HG02870 (cell line): ENCODE measurements at regions not wholly inside any gene's neighbourhood (a gene's known extent, or its start where the extent isn't known, plus 50 kb on each side); places are given as distances from the start of the nearest gene placed in this dataset.

Experiments used
- ATAC-seq: cut with Tn5 transposase; IDR thresholded peaks from one replicate; pipeline ENCODE4 v1.9.1; 2021; ENCODE audit warnings: mild to moderate bottlenecking, moderate library complexity; ENCODE audit not compliant: unreplicated experiment

DNA sequence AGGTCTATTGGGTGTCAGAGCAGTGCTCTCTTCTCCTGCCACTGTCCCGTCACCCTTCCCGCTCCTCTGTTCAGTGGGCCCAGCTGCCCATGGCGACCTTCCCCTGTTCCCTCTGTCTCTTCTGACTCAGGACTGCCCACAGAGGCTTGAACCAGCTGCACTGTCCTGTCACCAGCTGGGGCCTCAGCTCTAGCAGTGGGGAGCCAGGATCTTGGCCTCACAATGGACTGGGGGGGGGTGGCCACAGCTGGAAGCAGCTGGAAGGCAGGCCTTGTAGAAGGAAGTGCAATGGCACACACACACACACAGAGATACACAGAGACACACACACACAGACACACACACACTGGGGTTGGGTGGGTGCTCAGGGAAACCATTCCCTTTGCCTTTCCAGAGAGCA is 114.0 kb upstream of the PJA1 start:
- no peak for ATAC-seq

DNA sequence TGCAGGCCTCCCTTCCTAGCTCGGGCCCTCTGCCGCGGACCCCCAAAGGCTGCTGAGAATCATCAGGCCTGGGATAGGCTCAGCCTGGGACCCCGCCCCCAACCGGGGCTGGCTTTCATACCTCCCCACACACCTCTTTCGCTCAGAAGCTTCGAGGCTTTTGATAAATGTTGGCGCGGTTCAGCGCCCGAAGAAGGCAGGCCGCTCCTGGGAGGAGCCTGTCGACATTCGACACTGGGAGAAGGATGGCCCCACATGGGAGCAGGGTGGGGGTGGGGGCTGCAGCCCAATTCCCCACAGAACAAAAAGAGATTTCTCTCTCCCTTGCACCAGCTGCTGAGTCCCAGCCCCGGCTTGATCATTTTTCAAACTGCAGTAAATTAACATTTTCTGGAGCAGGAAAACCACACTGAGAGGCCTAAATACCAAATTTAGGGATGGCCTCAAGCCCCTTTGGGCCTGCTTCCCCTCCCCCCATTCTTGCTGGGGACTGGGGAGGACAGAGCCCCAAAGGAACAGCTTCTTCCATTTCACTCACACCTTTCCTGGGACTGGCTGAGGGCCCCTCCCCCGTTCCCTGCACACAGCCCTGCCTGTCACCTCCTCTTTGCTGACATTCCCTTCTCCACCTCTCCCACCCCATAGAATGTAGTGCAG is 112.9 kb upstream of the PJA1 start:
- no peak for ATAC-seq

DNA sequence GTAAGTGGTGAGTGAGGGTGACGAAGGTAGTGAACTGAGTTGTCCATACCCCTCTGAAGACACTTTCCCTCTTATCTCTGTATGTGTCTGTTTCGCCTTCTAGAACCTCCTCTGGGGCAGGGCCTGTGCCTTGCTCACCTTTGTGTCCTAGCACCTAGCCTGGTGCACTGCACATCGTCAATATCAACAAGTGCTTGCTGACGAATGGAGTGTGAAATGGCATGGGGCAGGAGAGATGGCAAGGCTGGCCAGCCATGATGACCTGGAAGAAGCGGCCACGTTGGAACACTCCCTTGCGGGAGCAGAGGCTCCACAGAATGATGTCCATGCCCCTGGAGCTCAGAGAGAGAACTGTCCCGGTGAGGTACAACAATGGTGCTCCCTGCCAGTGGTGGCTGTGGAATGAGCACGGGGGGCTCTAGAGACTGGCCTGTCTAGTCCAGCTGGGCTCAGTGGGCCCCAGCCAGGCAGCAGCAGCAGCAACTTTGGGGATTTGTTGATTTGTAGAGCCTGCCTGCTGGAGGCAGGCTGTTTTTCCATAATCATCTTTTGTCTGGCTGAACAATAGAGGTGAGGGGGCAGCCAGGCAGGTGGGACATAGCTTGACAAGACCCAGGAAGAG is 112.2 kb upstream of the PJA1 start:
- ATAC-seq, result no peak

DNA sequence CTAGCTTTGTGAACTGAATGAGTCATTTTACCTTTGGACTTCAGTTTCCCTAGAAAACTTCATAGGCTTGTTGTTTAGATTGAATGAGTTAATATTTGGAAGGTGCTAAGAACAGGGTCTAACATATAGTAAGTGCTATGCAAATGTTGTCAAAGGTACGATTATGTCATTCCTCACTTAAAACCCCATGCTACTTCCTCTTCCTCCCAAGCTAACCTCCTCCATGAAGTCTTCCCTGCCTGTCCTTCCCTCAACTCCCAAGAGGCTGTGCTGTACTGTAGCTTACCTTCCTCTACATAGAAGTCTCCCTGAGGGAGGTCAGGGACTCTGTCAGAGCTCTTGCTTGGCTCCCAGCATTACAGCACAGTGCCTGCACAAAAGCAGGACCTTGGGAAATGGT is 103.4 kb upstream of the PJA1 start:
- no peak for ATAC-seq

DNA sequence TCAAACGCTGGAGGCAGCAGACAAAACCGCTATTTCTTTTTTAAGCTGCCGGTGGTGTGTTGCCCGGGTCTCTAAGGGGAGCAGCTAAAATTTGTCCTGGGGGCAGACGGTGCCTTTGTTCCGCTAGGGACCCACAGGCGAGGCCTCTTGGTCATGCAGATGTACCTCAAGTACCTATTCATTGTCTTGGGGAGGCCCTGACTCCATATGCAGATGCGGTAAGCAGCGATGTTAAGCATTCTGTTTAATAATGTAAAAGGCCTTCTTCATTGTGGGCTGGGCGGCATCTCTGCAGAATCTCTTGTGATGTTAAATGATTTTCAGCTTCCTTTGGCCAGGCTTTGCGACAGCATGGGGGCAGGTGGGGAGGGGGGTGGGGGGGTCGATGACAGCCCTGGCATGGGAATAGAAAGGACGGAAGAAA is 98.9 kb upstream of the PJA1 start:
- ATAC-seq, result no peak

DNA sequence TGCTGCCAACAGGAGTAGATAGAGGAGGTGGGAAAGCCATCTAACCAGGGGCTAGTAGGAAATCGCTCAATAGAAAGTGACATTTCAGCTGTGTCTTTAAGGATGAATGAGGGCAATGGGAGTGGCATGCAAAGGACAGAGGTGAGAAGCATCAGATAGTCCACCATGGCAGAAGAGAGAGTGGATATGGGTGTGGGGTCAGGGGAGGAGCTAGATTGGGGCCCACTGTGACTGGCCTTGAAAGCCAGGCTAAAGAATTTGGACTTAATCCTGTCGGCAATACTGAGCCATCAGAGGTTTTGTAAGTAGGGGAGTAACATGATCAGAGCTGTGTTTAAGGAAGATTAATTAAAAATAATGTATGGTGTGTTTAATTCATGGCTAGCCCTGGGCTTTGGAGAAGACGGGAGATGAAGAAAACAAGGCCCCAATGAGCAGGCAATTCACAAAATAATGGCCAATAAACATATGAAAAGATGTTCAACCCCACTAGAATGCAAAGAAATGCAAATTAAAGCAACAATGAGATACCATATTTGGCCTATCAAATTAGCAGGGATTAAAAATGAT is 98.1 kb upstream of the PJA1 start:
- no peak for ATAC-seq

DNA sequence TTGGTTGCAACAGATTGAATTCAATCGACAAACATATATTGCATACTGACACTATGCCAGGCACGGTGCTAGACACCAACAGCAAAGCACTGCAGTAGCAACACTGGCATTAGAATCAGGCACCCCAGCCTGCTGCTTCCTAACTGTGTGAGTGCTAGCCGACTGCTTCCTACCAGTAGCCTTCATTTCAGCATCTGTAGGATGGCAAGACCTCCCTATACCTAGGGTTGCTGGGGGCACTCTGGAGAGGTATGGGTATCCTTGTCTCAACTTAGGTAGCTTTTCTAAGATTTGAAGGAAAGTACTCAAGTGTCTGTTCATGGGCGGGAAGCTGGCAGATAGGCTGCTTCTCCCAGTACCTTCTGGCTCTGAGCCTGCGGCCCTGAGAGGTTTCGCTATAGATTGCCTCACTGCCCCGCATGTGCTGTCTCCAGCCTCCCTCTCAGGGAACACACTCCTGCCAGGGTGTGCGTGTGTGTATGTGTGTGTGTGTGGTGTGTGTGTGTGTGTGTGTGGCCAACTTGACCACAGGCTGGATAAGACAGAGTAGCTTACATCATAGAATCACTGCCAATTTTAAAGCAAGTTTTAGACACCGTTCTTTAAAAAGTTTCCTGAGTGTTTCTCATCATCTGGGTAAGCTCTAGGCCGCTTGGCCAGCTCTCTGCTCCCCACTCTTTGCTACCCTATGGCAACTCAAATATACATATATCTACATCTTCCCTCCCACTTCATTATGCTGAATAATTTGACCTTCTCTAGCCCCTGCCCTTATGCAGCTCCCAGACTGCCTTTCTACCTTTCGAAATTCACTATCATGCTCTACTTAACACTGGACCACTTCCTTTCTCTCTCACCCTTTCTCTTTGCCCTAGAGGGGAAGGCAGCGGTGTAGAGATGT is 97.0 kb upstream of the PJA1 start:
- ATAC-seq, result no peak

DNA sequence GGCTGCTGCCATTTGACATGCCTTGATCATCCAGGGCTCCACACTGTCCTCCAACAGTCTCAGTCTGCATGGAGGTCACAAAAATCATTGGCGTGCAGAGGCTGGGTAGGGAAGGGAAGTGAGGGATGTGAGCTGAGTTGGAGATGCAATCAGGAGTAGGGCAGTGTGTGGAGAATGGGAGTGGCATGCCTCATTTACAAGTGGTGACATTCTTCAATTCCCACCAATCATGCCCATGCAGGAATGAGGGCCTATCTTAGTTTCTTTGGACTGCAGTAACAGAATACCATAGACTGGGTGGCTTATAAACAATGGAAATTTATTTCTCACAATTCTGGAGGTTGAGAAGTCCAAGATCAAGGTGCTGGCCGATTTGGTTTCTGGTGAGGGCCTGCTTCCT is 94.9 kb upstream of the PJA1 start:
- ATAC-seq, result no peak

DNA sequence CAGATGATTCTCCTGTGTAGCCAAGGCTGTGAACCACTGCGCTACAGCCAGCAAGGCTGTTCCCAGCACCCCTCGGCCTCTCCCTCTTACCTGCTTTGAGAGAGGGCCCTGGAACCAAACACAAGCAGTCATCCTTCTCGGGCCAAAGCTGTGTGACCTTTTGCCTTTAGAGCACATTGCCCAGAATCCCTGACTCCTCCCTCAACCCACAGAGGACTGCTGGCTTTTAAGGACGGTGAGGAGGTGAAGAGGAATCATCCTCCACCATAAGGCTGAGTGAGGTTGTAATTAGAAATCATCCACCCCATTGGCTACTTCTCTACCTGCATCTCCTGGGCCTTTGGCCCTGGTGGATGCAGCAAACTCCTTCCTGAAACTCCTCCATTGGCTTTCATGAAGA is 93.6 kb upstream of the PJA1 start:
- ATAC-seq, result no peak

DNA sequence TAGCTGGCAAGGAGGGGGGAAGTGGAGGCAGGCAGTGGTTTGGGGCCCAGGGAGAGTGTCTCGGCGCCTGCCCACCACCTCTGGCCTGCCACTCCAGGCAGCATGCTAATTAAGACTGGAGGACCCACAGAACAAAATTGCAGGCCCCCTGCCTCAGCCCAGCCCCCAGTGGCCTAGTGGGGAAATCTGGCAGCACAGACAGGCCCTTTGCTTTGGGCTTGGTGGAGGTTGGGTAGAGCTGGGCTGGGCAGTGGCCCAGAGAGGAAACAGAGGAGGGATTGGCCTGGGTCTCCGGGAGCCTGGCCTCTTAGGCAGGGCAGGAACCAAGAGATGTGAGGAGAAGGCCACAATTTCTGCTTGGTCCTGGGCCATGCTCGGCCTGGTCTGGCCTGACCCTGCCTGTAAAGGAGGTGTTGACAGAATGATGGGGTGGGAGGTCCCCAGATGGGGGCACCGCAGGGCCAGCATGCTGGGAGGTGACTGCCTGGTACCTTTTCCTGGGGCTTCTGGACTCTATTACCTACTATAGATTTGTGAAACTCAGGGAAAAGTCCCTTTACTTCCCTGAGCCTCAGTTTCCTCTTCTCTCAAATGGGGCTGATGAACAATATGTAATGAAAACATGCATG is 92.4 kb upstream of the PJA1 start:
- no peak for ATAC-seq

DNA sequence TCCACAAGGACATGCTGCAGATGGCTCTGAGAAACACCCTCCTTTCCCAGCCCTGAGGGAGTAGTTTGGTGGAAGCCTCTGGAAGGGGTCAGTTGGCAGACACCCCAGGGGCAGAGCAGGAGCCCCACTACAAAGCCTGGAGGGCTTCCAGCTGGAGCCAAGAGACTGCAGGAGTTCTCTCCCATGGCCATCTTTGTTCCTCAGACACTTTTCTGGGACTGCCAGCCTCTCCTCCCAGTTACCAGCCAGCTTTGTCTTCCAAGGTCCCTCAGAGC is 91.0 kb upstream of the PJA1 start:
- ATAC-seq, result no peak

DNA sequence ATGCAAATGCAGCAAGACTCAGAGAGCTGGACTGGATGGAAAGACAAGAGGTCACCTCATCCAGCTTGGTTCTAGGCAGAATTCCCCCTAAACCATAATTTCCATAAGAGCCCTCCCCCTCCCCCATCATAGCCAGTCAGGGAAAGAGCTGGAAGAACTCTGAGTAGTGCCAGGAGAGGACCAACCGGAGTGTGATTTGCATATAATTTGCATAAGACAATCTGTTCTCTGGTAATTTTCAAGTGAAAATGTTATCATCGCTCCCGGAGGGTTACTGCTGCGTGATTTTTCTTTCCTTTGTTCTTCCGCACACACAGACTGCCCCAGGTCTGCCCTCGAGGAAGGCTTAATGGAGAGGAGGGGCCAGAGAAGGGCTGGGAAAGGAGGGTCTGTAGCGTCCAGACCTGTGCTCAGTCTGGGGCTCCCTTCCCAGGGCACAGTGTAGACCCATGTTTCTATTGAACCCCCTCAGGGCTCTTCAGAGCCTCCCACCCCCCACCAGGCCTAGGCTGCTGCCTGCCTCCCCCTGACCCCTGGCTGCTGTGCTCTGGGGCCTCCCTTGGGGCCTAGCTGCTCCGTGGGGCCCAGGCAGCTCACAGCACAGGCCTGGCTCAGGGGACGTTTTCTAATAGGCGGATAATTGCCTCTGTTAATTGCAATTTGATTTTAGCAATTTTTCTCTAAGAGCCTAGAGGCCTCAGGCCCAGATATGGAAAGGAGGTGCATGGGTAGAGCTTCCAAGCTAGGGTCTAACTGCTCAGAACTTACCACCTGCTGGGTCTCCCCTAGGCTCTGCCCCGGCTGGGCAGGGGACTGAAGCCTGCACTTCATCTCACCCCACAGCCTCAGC is 90.4 kb upstream of the PJA1 start:
- ATAC-seq, result no peak

DNA sequence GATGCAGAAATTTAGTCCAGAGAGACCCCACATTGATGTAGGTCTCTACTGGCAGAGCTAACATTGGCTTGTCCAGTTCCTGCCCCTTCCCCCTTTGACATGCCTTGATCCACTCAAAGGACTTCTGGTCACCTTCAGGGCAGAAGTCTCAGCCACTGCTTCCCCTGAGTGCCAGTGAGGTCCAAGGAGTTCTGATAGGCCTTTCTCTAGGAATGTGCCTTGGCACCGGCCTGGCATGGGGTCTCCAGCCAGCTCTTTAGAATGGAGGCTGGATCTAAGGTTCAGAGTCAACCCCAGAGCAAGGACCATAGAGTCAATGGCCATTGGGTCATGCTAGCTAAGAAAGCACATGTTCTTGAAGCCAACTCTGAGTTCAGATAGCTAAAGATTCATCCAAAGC is 88.6 kb upstream of the PJA1 start:
- ATAC-seq, result no peak

DNA sequence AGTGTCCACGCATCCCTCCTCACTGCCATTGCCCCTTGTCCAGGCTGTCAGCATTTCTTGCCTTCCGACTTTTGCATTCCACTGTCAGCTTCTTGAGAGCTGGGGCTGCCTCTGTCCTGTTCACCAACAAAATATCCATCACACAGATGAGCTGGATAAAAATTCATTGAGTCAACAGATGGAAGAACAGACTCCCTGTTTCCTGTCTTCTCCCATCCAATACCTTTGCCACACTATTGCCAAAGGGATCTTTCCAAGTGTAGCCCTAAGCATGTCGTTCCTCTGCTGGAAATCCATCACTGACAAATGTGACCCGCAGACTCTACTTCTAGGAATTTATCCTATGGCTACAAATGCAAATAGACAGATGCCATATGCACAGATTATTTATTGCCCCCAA is 78.0 kb upstream of the PJA1 start:
- no peak for ATAC-seq

DNA sequence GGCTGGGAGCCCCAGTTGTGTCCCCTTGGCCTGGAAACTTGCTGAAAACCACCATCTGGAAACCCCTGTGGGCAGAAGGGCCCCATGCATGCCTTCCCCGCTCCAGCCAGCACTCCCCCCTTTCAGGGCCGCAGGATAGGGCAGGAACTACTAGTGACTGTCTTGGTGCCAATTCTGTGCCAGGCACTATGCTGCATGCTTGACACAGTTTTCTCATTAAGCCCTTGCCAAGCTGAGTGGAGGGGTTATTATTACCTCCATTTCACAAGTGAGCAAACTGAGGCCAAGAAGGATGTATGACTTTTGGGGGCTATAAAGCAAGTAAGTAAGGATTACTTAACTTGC is 73.6 kb upstream of the PJA1 start:
- no peak for ATAC-seq

DNA sequence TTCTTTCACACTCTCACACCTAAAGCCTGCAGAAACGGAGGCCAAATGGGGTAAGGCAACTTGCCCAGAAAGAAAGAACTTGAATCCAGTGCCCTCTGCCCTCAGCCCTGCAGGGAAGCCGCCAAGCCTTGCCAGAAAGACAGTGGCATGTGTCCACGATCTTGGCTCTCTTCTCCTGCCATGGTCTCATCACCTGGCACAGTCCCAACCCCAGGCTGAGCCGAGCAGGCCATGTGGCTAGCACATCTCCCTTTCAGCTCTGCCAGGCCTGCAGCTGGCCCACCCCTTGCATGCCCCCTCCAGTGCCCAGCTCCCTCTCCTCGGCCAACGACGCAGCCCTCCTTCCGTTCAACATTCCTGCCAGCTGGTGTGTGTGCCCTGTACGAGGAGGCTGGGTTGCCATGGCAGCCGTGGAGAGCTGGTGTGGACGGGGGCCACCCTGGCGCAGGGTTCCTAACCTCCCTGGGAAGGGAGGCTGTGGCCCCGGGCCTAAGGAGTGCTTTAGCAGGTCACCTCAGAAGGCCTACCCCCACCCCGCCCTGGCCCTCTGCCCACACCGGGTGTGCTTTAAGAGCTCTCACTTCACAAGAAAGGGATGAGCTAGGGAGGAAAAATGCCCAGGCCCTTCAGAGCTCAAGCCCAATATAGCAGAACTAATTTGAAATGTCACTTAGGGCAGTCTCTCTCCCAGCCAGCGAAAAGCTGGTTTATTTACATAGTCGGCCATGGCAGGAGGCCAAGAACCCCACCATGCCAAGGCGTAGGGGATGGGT is 73.0 kb upstream of the PJA1 start:
- ATAC-seq, result no peak

DNA sequence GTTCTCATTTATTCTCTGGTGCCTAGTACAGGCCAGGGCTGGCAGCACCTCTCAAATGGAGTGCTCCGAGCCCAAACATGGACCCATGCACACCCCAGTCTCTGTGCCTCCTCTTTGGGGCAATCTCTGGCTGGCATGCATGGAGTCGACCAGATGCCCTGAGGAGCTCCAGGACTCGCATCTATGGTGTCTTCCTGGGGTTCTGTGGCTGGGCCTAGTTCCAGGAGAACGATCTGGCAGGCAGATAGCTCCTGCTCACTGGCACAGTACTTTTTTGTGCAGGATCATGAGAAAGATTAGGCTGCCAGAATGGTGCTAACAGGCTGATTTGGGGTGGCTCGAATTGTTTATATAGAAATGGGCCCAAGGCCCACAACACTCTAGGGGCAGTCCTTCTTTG is 72.0 kb upstream of the PJA1 start:
- ATAC-seq, result no peak

DNA sequence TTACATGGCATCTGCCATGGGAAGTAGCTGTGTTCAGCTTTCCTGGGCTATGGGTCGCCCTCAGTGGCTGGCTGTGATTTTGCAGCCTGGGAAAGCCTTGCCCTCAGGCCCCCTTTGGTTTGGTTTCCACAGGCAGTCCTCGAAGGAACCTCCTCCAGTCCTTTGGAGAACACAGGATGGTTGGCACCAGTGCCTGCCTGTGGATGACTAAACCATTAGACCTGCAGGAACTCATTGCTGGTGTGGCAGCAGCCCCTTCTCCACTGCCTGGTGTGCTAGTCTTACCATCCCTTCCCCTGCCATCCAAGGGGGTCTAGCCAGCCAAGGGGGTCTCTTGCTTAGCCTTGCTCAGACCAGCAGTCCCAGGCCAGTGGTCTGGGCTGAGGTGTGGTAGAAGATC is 71.4 kb upstream of the PJA1 start:
- no peak for ATAC-seq

DNA sequence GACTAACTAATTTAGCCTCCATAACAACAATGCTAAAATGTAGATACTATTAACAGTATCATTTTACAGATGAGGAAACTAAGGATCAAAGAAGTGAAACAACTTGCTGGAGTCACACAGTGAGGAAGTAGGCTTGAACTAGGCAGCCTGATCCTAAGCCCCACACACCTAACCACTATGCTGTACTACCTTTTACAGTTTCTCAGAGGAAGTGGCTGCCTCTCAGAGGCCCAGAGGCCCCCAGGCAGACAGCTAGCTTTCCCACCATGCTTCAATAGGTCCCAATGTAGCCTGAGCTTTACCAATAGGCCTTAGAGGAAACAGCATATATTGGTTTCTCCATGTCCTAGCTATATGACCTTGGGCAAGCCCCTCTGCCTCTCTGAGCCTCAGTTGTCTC is 69.4 kb upstream of the PJA1 start:
- ATAC-seq, result peak; percentile 67

DNA sequence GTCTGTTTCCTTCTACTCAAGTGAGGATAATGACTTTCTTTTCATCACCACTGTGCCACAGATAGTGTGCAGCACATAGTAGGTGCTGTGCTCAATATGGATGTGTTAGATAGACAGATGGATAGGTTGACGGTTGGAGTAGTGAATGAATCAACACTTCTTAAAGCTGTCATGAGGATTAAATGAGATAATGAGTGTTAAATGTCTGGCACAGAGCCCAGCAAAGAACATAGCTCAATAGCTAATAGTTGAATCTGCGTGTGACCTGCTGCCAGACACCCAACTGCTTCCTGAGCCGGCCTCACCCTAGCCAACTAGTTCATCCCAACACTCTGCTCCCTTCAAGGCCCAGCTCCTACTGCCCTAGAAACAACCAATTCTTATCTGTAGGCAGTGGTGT is 67.7 kb upstream of the PJA1 start:
- no peak for ATAC-seq
